ENCODE measurements at regions not wholly inside any gene's neighbourhood (a gene's known extent, or its start where the extent isn't known, plus 50 kb on each side); places are given as distances from the start of the nearest gene placed in this dataset.

DNA sequence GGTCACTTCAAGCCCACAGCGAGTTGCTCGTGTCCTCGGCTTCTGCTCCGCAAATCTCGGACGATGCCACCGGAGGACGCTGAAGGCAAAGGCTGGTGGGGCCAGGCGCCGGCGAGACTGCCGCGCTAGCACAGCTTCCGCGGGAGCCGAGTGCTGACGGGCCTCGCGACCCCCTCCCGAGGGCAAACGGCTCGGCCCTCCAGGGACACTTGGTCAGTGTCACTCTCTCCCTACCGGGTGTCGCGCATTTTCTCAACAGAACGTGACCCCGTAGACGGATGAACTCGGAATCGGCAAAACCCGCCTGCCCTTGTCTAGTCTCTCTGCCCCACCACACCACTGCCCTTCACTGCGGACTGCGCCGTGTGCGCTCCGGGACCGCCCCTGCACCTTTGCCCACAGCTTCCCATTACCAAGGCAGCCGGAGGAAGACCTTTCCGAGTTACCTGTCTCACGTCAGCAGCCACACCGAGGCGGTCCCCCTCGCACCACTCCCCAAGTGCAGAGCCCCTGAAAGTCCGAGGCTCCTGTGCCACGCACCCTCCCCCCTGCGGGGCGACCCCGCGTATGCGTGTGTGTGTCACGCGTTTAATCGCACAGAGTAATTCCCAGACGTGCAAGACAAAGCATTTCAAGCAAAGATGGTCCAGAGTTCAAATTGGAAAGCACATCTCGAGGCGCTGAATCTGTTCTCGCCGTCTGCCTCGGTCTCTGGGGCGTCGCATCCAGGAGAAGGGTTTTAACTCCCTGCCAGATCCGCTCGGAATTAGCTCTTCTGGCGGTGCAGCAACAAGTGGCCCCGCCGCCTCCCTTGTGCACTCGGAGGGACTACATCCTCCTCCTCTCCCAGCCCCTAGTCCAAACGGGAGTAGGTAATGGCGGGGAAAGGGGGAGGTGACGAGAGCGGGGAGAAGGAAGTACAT is 245.0 kb upstream of the TOPAZ1 start:
- TF ChIP-seq, protein P1, sequence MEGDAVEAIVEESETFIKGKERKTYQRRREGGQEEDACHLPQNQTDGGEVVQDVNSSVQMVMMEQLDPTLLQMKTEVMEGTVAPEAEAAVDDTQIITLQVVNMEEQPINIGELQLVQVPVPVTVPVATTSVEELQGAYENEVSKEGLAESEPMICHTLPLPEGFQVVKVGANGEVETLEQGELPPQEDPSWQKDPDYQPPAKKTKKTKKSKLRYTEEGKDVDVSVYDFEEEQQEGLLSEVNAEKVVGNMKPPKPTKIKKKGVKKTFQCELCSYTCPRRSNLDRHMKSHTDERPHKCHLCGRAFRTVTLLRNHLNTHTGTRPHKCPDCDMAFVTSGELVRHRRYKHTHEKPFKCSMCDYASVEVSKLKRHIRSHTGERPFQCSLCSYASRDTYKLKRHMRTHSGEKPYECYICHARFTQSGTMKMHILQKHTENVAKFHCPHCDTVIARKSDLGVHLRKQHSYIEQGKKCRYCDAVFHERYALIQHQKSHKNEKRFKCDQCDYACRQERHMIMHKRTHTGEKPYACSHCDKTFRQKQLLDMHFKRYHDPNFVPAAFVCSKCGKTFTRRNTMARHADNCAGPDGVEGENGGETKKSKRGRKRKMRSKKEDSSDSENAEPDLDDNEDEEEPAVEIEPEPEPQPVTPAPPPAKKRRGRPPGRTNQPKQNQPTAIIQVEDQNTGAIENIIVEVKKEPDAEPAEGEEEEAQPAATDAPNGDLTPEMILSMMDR (IDR thresholded peaks at IDR 0.05; ENCODE audit: low read length, missing control alignments) = no peak
- H3K4me3 ChIP-seq (replicated peaks; ENCODE audit: low read depth, low read length) = peak overlapping the region; percentile 27
- DNase-seq (ENCODE audit: low read depth) = peak; percentile 16

- H3K4me3 ChIP-seq (replicated peaks; ENCODE audit: low read depth, low read length) = peak overlapping the region; percentile 27
- DNase-seq (ENCODE audit: low read depth) = no peak
- TF ChIP-seq, protein P1 (IDR thresholded peaks at IDR 0.05; ENCODE audit: low read length, missing control alignments) = no peak
Measured at GRCh38 chr3:43997316-43997715, 244.4 kb upstream of the TOPAZ1 start.

GRCh38 chr3:43997788-43998369 is 243.8 kb upstream of the TOPAZ1 start:
- no peak overlapping the region for H3K4me3 ChIP-seq (replicated peaks; ENCODE audit: low read depth, low read length)
- no peak for DNase-seq (ENCODE audit: low read depth)
- TF ChIP-seq, protein P1 (IDR thresholded peaks at IDR 0.05; ENCODE audit: low read length, missing control alignments) = no peak

- no peak for DNase-seq (ENCODE audit: low read depth)
- TF ChIP-seq, protein P1 (IDR thresholded peaks at IDR 0.05; ENCODE audit: low read length, missing control alignments) = no peak
- H3K4me3 ChIP-seq (replicated peaks; ENCODE audit: low read depth, low read length) = peak overlapping the region; percentile 46
Measured at GRCh38 chr3:43998370-43998835, 243.3 kb upstream of the TOPAZ1 start.

DNA sequence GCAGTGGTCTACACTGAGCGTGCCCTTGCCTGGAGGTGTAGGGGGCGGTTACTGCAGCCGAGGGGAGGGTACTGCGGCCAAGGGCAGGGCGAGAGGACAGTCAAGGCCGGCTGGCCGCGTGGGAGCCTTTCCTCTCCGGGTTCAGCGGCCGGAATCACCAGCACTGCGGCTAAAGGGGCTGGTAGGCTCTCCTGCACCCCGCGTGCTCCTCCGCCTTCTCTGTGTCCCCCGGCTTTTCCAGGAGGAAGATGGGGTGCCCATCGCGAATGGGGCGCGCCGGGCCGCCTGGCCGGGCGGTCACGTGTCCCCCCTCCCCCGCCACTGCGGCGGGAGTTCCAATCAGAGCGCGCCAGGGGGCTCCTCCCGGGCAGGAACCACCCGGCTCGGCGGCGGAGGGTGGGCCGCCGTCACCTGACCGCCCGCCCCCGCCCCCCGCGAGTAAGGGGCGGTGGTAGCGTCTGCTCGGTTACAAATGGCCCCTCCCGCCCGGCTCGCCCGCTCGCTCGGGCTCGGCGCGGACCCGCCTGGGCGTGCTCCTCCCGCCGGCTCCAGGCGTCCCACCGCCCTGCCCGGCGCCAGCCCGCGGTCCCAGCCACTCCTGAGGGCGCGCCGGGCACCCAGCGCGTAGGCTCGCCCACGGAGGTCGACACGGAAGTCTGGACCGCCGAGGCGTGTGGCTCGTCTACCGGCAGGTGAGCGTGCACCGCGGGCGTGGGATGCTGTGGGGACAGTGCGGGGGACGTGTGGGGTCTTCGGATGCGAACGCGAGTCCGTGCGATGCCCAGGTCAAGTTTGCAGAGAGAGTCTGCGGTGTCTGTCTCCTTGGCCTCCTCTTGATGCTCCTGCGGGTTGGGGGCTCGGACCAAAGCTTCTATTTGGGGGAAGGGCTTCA is 242.6 kb upstream of the TOPAZ1 start:
- TF ChIP-seq, protein P1 (IDR thresholded peaks at IDR 0.05; ENCODE audit: low read length, missing control alignments) = no peak
- peak overlapping the region; percentile 46 for H3K4me3 ChIP-seq (replicated peaks; ENCODE audit: low read depth, low read length)

GRCh38 chr3:43999728-44000319 is 241.9 kb upstream of the TOPAZ1 start:
- H3K4me3 ChIP-seq (replicated peaks; ENCODE audit: low read depth, low read length) = peak overlapping the region; percentile 46
- TF ChIP-seq, protein P1 (IDR thresholded peaks at IDR 0.05; ENCODE audit: low read length, missing control alignments) = no peak
- DNase-seq (ENCODE audit: low read depth) = no peak

More for the DNA sequence above, 242.6 kb upstream of the TOPAZ1 start:
- DNase-seq (ENCODE audit: low read depth) = peak; percentile 18

All from fibroblast of pulmonary artery (primary cell).